Medulla oblongata (tissue), 1 donor: ENCODE measurements at regions not wholly inside any gene's neighbourhood (a gene's known extent, or its start where the extent isn't known, plus 50 kb on each side); places are given as distances from the start of the nearest gene placed in this dataset.
"Not testable (repeated sequence)": the region's sequence is repeated elsewhere in the genome, so short reads cannot be mapped to it uniquely, and the experiment has no call there.

Experiments used
- DNase-seq: peaks from one replicate; pipeline ENCODE4 v3.0.0-alpha.2; 2015; ENCODE audit errors: extremely low spot score

- DNase-seq, result peak; percentile 30
Measured at GRCh38 chr9:27672718-27673117, 99.4 kb upstream of the C9orf72 start.

GRCh38 chr9:27673641-27674040 lies 100.4 kb upstream of the C9orf72 start:
- no peak for DNase-seq

GRCh38 chr9:27675354-27675753 lies 102.1 kb upstream of the C9orf72 start:
- no peak for DNase-seq

- DNase-seq, result no peak
Measured at GRCh38 chr9:27676827-27677226, 103.5 kb upstream of the C9orf72 start.

GRCh38 chr9:27679338-27679737 lies 106.1 kb upstream of the C9orf72 start:
- DNase-seq, result no peak

GRCh38 chr9:27683181-27683580 lies 109.9 kb upstream of the C9orf72 start:
- no peak for DNase-seq

- no peak for DNase-seq
Measured at GRCh38 chr9:27688954-27689353, 115.7 kb upstream of the C9orf72 start.

- DNase-seq, result not testable (repeated sequence)
Measured at GRCh38 chr9:27690816-27691215, 117.5 kb upstream of the C9orf72 start.

GRCh38 chr9:27699621-27700020 lies 126.3 kb upstream of the C9orf72 start:
- DNase-seq, result no peak

GRCh38 chr9:27701016-27701415 lies 127.7 kb upstream of the C9orf72 start:
- no peak for DNase-seq

- DNase-seq, result peak; percentile 15
Measured at GRCh38 chr9:27701587-27701986, 128.3 kb upstream of the C9orf72 start.

GRCh38 chr9:27703216-27703980 lies 130.1 kb upstream of the C9orf72 start:
- no peak for DNase-seq

- DNase-seq, result no peak
Measured at GRCh38 chr9:27711241-27711640, 138.0 kb upstream of the C9orf72 start.

- no peak for DNase-seq
Measured at GRCh38 chr9:27712806-27713205, 139.5 kb upstream of the C9orf72 start.

GRCh38 chr9:27714388-27714787 lies 141.1 kb upstream of the C9orf72 start:
- no peak for DNase-seq

GRCh38 chr9:27715651-27716050 lies 142.4 kb upstream of the C9orf72 start:
- no peak for DNase-seq

- DNase-seq, result no peak
Measured at GRCh38 chr9:27717991-27718390, 144.7 kb upstream of the C9orf72 start.

- DNase-seq, result peak; percentile 22
Measured at GRCh38 chr9:27719711-27720110, 146.4 kb upstream of the C9orf72 start.

GRCh38 chr9:27722866-27723265 lies 149.6 kb upstream of the C9orf72 start:
- DNase-seq, result no peak

GRCh38 chr9:27726244-27727081 lies 153.2 kb upstream of the C9orf72 start:
- DNase-seq, result peak; percentile 93

- DNase-seq, result no peak
Measured at GRCh38 chr9:27732494-27732893, 159.2 kb upstream of the C9orf72 start.

GRCh38 chr9:27743490-27743889 lies 170.2 kb upstream of the C9orf72 start:
- DNase-seq, result no peak

GRCh38 chr9:27747450-27747849 lies 174.2 kb upstream of the C9orf72 start:
- DNase-seq, result no peak
